Right atrium auricular region (tissue), 2 donors: ENCODE measurements at regions not wholly inside any gene's neighbourhood (a gene's known extent, or its start where the extent isn't known, plus 50 kb on each side); places are given as distances from the start of the nearest gene placed in this dataset.

Experiments used
- DNase-seq: peaks from one replicate; pipeline ENCODE4 v3.0.0-alpha.2; 2019; ENCODE audit warnings: low spot score
- H3K27ac ChIP-seq, 2 donors: fragments of 200-600 bp; sonication (generic); 1 replicate in 1 of 2; 2 replicates in 1 of 2; pipeline ENCODE4 v1.5.1; 2016 to 2019
- H3K27me3 ChIP-seq, 2 donors: fragments of 200-600 bp; sonication (generic); one replicate each; pipeline versions ENCODE4 v1.5.1 to v1.6.0; 2017 to 2019
- H3K36me3 ChIP-seq: fragments of 200-600 bp; sonication (generic); one replicate; pipeline ENCODE4 v1.5.1; 2016
- H3K4me1 ChIP-seq, 2 donors: fragments of 200-600 bp; sonication (generic); one replicate each; pipeline versions ENCODE4 v1.5.1 to v1.6.0; 2017 to 2019
- H3K4me3 ChIP-seq, 2 donors: fragments of 200-600 bp; sonication (generic); 1 replicate in 1 of 2; 2 replicates in 1 of 2; pipeline ENCODE4 v1.5.1; 2017 to 2019; ENCODE audit warnings: mild to moderate bottlenecking in 1 of 2, moderate library complexity in 1 of 2
- H3K9me3 ChIP-seq, 2 donors: fragments of 200-600 bp; sonication (generic); one replicate each; pipeline ENCODE4 v1.5.1; 2019
- TF ChIP-seq, protein P1 (sequence below), 2 donors: fragments of 200-600 bp; sonication (generic); IDR thresholded peaks; one replicate each; pipeline ENCODE4 v1.5.1; 2019; ENCODE audit warnings: antibody characterized with exemption in 2 of 2

DNA sequence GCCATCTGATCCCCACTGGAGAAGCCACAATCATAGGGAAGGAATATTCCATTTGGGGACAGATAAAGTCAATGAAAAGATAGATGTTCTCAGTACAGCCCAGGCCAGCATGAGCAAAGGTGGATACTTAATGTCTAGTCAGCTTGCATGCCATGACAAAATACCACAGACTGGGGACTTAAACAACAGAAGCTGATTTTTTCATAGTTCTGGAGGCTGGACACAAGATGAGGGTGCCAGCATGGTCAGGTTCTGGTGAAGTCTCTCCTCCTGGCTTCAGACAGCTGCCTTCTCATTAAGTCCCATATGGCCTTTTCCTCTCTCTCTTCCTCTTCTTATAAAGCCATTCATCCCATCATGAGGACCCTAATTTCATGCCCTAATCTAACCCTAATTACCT lies 116.1 kb upstream of the CYP1B1 start:
- no peak overlapping the region for H3K4me3 ChIP-seq
- H3K9me3 ChIP-seq: no peaks in the 10 kb centered on the region
- no peaks in the 10 kb centered on the region for H3K27me3 ChIP-seq
- no peak overlapping the region for H3K27ac ChIP-seq
- no peak for DNase-seq
- H3K36me3 ChIP-seq: no peaks in the 10 kb centered on the region
- H3K4me1 ChIP-seq: peaks cover 0 to 5% of the 10 kb centered on the region in 2 donors
- TF ChIP-seq, protein P1, sequence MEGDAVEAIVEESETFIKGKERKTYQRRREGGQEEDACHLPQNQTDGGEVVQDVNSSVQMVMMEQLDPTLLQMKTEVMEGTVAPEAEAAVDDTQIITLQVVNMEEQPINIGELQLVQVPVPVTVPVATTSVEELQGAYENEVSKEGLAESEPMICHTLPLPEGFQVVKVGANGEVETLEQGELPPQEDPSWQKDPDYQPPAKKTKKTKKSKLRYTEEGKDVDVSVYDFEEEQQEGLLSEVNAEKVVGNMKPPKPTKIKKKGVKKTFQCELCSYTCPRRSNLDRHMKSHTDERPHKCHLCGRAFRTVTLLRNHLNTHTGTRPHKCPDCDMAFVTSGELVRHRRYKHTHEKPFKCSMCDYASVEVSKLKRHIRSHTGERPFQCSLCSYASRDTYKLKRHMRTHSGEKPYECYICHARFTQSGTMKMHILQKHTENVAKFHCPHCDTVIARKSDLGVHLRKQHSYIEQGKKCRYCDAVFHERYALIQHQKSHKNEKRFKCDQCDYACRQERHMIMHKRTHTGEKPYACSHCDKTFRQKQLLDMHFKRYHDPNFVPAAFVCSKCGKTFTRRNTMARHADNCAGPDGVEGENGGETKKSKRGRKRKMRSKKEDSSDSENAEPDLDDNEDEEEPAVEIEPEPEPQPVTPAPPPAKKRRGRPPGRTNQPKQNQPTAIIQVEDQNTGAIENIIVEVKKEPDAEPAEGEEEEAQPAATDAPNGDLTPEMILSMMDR (IDR thresholded peaks at IDR 0.05): no peak

DNA sequence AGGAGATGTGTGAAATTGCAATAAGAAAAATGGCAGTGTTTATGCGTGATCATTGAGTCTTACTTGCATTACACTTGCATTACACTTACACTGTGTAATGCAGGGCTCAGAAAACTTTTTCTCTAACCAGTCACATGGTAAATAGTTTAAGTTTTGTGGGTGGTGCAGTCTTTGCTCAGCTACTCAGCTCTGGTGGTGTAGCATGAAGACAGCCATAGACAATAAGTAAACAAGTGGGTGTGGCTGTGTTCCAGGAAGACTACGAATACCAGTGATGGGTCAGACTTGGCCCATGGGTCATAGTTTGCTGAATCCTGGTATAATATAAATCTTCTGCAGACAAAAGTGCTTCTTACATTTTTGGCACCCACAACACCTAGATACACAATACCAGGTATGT lies 115.6 kb upstream of the CYP1B1 start:
- H3K36me3 ChIP-seq: no peaks in the 10 kb centered on the region
- no peaks in the 10 kb centered on the region for H3K9me3 ChIP-seq
- no peak for DNase-seq
- TF ChIP-seq, protein P1 (IDR thresholded peaks at IDR 0.05): no peak
- peaks cover 0 to 5% of the 10 kb centered on the region in 2 donors for H3K4me1 ChIP-seq
- H3K27me3 ChIP-seq: no peaks in the 10 kb centered on the region
- no peak overlapping the region for H3K4me3 ChIP-seq
- no peak overlapping the region for H3K27ac ChIP-seq

DNA sequence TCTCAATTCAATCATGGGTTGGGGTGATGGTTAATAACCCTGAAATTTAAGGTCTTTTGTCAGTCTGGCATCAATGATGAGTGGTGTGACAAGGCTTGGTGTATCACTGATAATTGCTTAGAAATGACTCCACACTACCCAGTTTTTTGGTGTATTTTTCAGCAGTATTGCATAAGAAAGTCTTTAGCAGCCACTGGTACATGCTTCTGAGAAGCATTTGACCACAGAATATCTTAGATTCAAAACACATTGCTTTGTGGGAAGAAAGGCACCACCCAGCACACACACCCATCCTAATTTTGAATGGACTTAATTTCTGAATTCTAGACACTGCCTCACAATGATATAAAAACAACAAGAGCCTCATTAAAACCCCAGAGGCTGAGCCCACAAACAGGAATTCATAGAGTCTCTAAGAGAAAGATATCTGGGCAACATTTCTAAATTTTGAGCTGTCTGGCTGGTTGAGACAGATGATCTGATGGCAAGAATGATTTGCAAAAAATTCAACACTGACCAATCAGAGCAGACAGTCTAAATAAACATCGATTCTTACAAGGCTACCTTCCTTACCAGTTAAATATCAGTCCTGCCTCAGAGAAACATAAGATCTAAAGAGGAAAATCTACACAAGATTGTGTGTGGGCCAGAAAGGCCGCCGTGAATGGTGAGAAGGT lies 114.7 kb upstream of the CYP1B1 start:
- Histone ChIP-seq H3K27ac (peak overlapping the region in 1 of 2 donors; percentile 62), H3K36me3 (no peaks in the 10 kb centered on the region), H3K4me3 (no peak overlapping the region), H3K27me3 (no peaks in the 10 kb centered on the region), H3K4me1 (peaks cover 0 to 5% of the 10 kb centered on the region in 2 donors), H3K9me3 (no peaks in the 10 kb centered on the region)
- no peak for DNase-seq
- TF ChIP-seq, protein P1 (IDR thresholded peaks at IDR 0.05): no peak

DNA sequence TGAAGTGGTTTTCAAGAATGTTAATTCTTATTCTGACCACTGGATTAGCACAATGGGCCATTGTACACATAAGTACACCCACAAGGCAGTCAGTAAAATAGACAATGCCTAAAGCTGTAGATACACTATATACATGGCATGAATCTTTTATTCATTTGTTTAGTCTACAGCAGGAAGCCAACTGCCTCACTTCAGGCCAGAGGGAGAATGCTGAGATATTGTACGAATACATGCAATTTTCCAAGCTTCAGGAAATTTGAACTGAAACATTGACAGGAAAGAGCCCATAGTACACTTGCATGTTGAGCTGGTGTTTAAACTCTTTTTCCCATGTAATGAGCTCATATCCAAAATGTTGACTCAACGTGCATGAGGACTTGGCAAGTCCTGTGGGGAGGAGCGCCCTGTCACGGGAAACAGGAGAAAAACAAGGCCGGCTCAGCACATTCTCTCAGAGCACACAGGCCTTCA lies 111.6 kb upstream of the CYP1B1 start:
- peak; percentile 92 for DNase-seq
- peaks cover 0 to 5% of the 10 kb centered on the region in 2 donors for H3K4me1 ChIP-seq
- H3K4me3 ChIP-seq: no peak overlapping the region
- H3K27me3 ChIP-seq: no peaks in the 10 kb centered on the region
- no peaks in the 10 kb centered on the region for H3K36me3 ChIP-seq
- peak overlapping the region; percentile 66 to 73 for H3K27ac ChIP-seq
- H3K9me3 ChIP-seq: no peaks in the 10 kb centered on the region
- TF ChIP-seq, protein P1 (IDR thresholded peaks at IDR 0.05): no peak

DNA sequence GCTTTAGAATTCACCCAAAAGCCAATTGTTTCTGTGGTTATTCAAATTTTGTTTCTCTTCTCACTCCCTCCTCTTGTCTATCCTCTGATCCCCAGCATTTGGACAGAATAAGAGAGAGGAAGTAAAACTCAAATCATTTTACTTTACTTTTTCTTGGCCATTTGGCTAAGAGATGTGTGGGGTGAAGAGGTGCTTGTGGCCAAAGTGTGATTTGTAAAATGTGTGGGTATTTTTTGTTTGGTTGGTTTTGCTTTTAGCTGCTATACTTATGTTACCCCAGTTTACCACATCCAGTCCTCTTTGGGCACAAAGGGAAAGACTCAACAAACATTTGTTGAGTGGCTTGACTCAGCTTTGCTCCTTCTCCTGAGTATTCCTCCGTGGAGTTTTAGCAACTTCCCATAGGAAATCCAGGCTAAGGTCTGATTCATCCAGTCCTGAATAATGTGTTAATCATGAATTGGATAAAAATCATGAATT lies 109.1 kb upstream of the CYP1B1 start:
- TF ChIP-seq, protein P1 (IDR thresholded peaks at IDR 0.05): no peak
- peak overlapping the region in 1 of 2 donors; percentile 48 for H3K27ac ChIP-seq

More for the DNA sequence above, 109.1 kb upstream of the CYP1B1 start:
- Histone ChIP-seq H3K4me3 (no peak overlapping the region), H3K36me3 (no peaks in the 10 kb centered on the region), H3K9me3 (no peaks in the 10 kb centered on the region), H3K27me3 (no peaks in the 10 kb centered on the region), H3K4me1 (peaks cover 0 to 5% of the 10 kb centered on the region in 2 donors)
- no peak for DNase-seq
